Stimulated activated naive CD4-positive, alpha-beta T cell (primary cell): ENCODE measurements at regions not wholly inside any gene's neighbourhood (a gene's known extent, or its start where the extent isn't known, plus 50 kb on each side); places are given as distances from the start of the nearest gene placed in this dataset.
"Not testable (repeated sequence)": the region's sequence is repeated elsewhere in the genome, so short reads cannot be mapped to it uniquely, and the experiment has no call there.

Source experiments
- DNase-seq, 6 experiments: peaks; one replicate each; lab custom pipeline; 2025; lab: John Stamatoyannopoulos, UW

DNA sequence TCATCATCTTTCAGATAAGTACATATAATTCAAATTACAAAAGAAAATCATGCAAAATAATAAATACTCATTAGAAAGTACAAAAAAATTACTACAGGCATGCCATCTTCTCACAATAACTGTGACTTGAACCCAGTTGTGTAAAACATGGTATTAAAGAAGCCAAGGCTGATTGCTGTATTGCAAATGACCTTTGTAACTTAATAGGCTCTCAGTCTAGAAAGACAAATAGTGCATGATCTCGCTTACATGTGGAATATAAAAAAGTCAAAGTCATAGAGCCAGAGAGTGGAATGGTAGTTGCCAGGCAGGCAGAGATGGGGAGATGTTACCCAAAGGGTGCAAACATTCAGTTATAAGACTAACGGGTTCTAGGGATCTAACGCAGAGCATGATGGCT, 626.1 kb downstream of the COL12A1 start:
- DNase-seq: no peak

GRCh38 chr6:74579047-74579446, 626.8 kb downstream of the COL12A1 start:
- no peak for DNase-seq

GRCh38 chr6:74578339-74578738, 627.5 kb downstream of the COL12A1 start:
- DNase-seq: no peak

GRCh38 chr6:74577619-74578018, 628.2 kb downstream of the COL12A1 start:
- DNase-seq: no peak

GRCh38 chr6:74574794-74575193, 631.1 kb downstream of the COL12A1 start:
- no peak for DNase-seq

GRCh38 chr6:74573613-74574012, 632.2 kb downstream of the COL12A1 start:
- DNase-seq: no peak

DNA sequence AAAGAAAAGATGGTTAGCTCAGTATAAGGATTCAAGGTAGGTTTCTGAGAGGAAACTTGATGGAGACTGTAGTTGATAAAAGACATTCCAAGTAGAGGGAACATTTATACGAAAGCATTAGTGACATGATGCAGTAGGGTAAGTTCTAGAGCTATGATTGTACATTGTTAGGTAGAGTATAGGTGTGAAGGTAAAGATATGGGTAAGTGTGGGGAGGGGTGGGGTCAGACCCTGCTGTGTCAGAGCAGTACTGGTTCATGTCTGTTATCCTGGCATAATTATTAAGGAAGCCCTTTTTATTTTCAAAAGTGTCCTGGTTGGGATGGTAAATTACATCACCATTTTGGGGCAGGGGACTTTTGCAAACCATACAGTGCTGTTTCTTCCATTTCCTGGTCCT, 635.8 kb downstream of the COL12A1 start:
- no peak for DNase-seq

DNA sequence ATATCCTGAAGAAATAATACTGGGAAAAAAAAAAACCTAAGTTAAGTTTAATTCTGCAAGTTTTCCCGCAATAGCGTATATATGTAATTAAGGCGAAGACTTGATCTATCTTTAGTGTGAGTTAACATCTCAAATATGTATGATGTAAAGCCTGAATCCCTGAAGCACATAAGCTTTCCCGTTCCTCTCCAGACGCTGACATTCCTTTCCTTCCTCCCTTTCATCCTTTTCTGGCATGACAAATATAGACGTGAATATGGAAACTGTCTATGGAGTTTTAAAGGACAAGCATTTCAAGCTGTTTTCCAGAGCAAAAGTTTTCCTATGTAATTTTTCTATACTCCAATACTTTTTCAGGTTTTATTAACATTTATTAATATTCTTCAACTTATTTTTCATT, 637.0 kb downstream of the COL12A1 start:
- DNase-seq: no peak

GRCh38 chr6:74567923-74568290, 637.9 kb downstream of the COL12A1 start:
- DNase-seq: not testable (repeated sequence)

GRCh38 chr6:74567281-74567922, 638.5 kb downstream of the COL12A1 start:
- no peak for DNase-seq

GRCh38 chr6:74557236-74557635, 648.6 kb downstream of the COL12A1 start:
- no peak for DNase-seq

DNA sequence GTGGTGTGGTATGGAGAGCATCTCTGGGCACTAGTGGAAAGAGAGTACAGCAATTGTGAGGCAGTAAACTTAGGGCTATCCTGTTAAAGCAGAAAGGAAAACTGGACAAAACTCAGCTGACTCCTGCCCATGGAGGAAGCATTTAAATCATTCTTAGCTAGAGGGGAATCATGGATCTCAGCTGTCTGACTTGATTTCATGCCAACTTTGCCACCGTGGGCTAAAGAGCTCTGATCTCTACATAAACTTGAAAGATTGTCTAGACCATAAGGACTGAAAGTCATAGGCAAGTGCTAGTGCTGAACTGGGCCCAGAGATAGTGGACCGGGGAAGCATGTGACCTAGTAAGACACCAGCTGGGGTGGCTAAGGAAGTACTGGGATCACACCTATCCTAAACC, 651.8 kb downstream of the COL12A1 start:
- DNase-seq: no peak

DNA sequence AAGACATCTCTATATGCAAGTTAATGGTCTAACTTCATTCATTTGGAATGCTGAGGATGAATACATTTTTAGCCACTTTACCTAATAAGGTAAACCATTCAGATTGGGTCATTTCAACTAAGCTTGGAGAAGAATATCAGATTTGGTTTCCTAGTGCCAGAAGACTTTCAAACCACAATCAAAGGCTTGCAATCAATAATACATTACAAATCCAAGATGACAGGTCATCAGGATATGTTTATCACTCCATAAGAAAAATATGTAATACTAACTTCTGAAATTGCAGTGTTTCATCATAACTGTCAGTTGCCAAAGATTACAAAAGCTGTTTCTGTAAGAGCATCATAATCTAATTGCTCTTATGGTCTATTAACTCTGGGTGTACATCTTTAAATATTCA, 654.0 kb downstream of the COL12A1 start:
- no peak for DNase-seq

- no peak for DNase-seq
These were observed 655.0 kb downstream of the COL12A1 start for GRCh38 chr6:74550821-74551220.

DNA sequence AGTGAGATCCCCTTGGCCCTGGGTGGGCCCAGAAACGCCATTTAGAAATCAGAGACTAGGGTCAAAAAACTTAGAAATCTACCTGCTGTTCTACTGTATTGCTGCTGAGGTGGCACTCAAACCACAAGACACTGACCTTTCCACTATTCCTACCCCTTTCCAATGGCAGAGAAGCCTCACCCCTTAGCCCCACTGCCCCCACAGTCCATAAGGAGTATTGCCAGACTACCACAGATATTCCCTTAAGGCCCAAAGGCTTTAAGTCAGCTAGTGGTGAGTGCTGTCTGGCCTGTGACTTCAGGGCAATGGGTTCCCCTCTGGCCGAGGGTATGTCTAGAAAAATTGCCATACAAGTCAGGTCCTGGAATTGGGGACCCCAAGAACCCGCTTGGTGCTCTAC, 656.1 kb downstream of the COL12A1 start:
- no peak for DNase-seq

DNA sequence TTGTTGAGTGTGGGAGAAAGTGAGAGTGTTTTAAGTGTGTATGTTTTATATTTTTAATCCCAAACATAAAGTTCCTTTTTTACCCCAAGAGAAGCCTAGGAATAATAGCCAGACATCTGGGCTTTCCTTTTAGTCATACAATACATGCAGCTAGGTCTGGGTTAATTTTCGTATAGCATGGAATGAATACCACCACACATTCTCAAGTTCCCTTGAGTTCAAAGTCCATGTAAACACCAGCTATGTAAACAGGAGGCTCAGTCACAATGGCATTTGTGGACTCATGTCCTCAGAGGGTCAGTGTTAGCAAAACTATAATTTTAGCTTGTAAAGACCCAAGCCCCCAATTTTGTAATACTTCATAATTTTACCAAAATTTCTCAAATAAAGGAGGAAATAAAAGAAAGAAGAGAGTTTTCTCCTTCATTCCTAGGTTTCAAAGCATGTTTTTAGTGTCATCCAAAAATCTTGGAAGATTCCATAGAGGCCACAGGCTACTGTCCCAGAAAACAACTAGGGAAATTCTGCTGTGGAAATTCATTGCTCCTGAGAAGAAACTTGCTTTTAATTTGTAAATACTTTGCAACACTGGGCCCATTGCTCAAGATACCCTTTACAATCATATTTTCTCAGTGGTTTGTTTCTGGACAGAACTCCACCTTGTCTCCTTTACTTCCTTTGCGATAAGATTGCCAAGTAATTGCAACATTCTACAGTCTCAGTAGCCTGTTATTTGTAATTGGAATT, 671.2 kb downstream of the COL12A1 start:
- DNase-seq: no peak

DNA sequence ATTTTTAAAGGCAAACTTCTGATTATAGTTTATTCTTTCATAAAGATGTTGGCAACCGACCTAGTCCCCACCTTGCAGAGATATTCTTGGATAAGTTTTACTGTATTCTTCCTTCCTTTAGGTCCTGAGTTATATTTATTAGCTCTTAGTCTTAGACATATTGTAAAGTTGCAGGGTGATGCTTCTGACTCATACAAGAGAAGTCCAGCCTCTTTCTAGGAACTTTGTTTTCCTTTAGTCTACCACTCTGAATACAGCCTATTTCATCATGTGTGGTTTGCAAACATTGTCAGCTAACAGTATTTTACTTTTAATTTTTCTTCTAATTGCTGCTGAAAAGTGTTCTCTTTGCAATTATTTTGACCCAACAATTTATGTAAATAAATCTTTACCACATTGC, 686.7 kb downstream of the COL12A1 start:
- no peak for DNase-seq

DNA sequence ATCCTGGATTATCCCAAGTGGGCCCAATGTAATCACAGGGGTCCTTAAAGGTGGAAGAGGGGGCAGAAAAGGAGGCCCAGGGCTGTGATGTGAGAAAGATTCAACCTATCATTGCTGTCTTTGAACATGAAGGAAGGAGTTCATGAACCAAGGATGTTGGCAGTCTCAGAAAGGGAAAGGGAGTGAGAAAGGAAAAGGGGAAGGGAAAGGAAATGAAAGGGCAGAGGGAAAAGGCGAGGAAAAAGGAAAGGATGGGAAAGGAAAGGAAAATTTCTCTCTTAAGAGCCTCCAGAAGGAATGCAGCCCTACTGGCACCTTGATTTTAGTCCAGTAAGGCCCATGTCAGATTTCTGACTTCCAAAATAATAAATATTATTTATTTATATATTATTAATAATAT, 687.8 kb downstream of the COL12A1 start:
- DNase-seq: no peak

DNA sequence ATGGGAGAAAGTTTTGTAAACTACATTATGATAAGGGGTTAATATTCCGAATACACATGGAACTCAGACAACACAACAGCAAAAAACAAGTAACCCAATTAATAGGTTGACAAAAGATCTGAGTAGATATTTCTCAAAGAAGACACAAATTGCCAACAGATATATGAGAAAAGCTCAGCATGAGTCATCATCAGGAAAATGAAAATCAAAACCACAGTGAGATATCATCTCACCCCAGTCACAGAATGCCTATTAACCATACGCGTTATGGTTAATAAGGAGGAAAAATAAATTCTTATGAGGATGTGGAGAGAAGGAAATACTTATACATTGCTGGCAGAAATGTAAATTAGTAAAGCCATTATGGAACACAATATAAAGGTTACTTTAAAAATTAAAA, 695.0 kb downstream of the COL12A1 start:
- no peak for DNase-seq

- DNase-seq: no peak
These were observed 698.2 kb downstream of the COL12A1 start for GRCh38 chr6:74507649-74508048.

- DNase-seq: no peak
These were observed 700.5 kb downstream of the COL12A1 start for GRCh38 chr6:74505391-74505790.

GRCh38 chr6:74504941-74505340, 700.9 kb downstream of the COL12A1 start:
- DNase-seq: no peak

DNA sequence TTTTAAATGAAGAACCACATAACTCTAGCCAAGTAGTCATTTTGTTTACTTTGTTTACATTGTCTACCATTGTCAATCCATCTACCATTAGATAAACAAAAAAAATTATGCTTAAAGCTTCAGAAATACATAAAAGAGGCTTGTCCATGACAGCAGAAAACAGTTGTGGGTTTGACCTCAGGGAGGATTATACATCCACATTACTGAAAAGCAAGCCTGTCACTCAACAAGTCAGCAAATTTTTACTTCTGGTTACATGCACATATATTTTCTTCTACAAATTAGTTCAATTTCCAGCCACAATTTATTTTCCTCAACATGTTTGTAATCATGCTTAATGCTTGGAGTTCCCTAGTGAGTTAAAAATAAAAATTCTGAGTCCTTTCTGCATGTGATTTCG, 713.3 kb downstream of the COL12A1 start:
- DNase-seq: no peak

- no peak for DNase-seq
These were observed 713.9 kb downstream of the COL12A1 start for GRCh38 chr6:74491844-74492374.
